ENCODE measurements at regions not wholly inside any gene's neighbourhood (a gene's known extent, or its start where the extent isn't known, plus 50 kb on each side); places are given as distances from the start of the nearest gene placed in this dataset.

DNA sequence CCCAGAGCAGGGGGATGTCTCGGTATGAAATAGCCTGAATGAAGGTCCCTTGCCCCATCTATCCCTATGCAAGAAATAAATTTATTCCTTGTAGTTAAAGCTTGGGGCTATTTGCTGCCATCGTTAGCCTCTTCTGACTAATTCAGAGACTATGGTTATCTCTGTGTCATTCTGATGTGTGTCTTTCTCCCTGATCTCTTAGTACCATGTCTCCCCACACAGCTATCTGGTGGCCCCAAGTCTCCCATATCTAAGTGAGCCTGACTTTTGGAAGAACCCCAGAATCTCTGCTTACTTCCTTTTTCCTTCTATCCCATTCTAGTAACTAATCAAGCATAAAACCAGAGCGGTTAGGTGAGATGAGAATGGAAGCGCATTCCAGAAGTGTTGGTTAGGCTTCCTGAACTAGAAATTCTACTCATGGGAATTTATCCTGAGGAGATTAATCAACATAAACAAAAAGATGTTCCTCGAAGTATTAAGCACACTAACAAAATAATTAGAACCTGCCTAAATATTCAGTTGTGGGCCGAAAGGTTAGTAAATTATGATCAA lies 71.4 kb upstream of the BMAL1 start (continued):
- TF ChIP-seq, protein P1, sequence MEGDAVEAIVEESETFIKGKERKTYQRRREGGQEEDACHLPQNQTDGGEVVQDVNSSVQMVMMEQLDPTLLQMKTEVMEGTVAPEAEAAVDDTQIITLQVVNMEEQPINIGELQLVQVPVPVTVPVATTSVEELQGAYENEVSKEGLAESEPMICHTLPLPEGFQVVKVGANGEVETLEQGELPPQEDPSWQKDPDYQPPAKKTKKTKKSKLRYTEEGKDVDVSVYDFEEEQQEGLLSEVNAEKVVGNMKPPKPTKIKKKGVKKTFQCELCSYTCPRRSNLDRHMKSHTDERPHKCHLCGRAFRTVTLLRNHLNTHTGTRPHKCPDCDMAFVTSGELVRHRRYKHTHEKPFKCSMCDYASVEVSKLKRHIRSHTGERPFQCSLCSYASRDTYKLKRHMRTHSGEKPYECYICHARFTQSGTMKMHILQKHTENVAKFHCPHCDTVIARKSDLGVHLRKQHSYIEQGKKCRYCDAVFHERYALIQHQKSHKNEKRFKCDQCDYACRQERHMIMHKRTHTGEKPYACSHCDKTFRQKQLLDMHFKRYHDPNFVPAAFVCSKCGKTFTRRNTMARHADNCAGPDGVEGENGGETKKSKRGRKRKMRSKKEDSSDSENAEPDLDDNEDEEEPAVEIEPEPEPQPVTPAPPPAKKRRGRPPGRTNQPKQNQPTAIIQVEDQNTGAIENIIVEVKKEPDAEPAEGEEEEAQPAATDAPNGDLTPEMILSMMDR (conservative IDR thresholded peaks at IDR 0.05; ENCODE audit: low read depth, low read length) = no peak

DNA sequence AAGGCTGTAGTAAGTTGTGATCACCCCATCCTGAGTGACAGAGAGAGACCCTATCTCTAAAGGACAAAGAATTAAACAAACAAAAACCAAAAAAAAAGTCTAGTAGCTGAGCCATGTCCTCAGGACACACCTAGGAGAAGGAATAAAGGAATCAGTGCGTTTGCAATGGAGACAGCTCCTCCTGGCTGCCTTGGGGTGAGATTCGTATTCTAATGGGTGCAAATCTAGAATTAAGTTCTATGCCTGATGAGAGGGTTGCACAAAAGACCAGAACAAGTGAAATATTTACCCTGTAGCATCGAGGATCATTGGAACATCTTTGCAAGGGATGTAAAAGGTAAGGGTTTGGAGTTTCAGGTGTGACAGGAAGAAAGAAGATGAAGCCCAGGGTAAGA lies 70.3 kb upstream of the BMAL1 start:
- H3K27me3 ChIP-seq (ENCODE audit: control insufficient read depth, insufficient read depth, low read length) = no peaks in the 10 kb centered on the region
- H3K23ac ChIP-seq (ENCODE audit: low read depth, low read length) = peak overlapping the region; percentile 36; the same call in 1 of the 2 replicates
- H4K8ac ChIP-seq (ENCODE audit: low read depth in 2 of 2, low read length in 2 of 2) = peak overlapping the region; percentile 76 to 81; a peak in 3 of 4 replicates
- peak overlapping the region; percentile 84; the same call in 1 of the 2 replicates for H3K27ac ChIP-seq (ENCODE audit: insufficient read depth, low read length)
- no peaks in the 10 kb centered on the region for H3K9me3 ChIP-seq (ENCODE audit: control insufficient read depth, insufficient read depth, low read length)
- H3K9me1 ChIP-seq (ENCODE audit: insufficient read depth, low read length) = 0 out of 2 replicates have a peak, but pooled peaks cover 8% of the 10 kb centered on the region
- peaks cover 13% of the 10 kb centered on the region for H3K4me1 ChIP-seq (ENCODE audit: control insufficient read depth, insufficient read depth, low read length)
- H3K79me1 ChIP-seq (ENCODE audit: low read depth in 1 of 2, low read length in 2 of 2) = no peaks in the 10 kb centered on the region
- DNase-seq (no peak), ATAC-seq (ENCODE audit: low read depth) (no peak)
- ChIA-PET POLR2A (ENCODE audit: unreplicated experiment) (no interaction called here), CTCF (interaction anchor here (1.2 to 3.6 kb wide), 3 partner anchors 129 to 178 kb away, joined by 4 to 39 read pairs (median 4); no protein-coding TSS in a partner anchor)
- H2AK5ac ChIP-seq (ENCODE audit: low read depth, low read length) = peak overlapping the region; percentile 28; the same call in 1 of the 2 replicates
- dilution Hi-C loops (cut with HindIII; ENCODE audit: low sequenced_read_pairs, unreplicated experiment) = no loop called here
- peak overlapping the region; percentile 6 for H4K91ac ChIP-seq (ENCODE audit: insufficient read depth, low read depth, low read length)
- peak overlapping the region; percentile 82 for H2AFZ ChIP-seq (replicated peaks; ENCODE audit: low read length, poor library complexity)
- no peaks in the 10 kb centered on the region for H3K36me3 ChIP-seq (ENCODE audit: control insufficient read depth, insufficient read depth, low read length)
- peak overlapping the region; percentile 72 for H2BK20ac ChIP-seq (ENCODE audit: low read depth, low read length)
- 0 out of 2 replicates have a peak overlapping the region, but pooled peaks have one; percentile 8 for H3K18ac ChIP-seq (ENCODE audit: low read depth, low read length)
- H3K14ac ChIP-seq (replicated peaks; ENCODE audit: low read depth, low read length) = peak overlapping the region; percentile 84; the same call in 1 of the 2 replicates
- H2BK5ac ChIP-seq (ENCODE audit: low read depth, low read length, poor library complexity, severe bottlenecking) = no peak overlapping the region
- H2BK120ac ChIP-seq (ENCODE audit: low read depth, low read length) = peak overlapping the region; percentile 87
- in situ Hi-C loops (cut with MboI; ENCODE audit: low sequenced_read_pairs) = loop anchor here (5.0 kb wide), 1 partner anchor 135 kb away; no protein-coding TSS in a partner anchor
- 100% methylated on average over 2 of the region's 3 CpGs; no CpG with 5 or more reads in 1 of the 2 experiments for WGBS, 2 experiments (ENCODE audit: extremely low coverage in 2 of 2, insufficient read length in 1 of 2)
- no peak overlapping the region for H3K56ac ChIP-seq (ENCODE audit: extremely low read depth, insufficient read depth, low read length)
- H3K9ac ChIP-seq (ENCODE audit: low read depth, low read length) = no peak overlapping the region
- H4K20me1 ChIP-seq (ENCODE audit: insufficient read depth, low read length) = no peaks in the 10 kb centered on the region
- intact Hi-C loops (cut with micrococcal nuclease) = loop anchor here (5.0 kb wide), 1 partner anchor 255 kb away; the partner anchor contains the start of gene BTBD10
- H2BK15ac ChIP-seq (ENCODE audit: low read depth, low read length) = peak overlapping the region; percentile 85; the same call in 2 of the 3 replicates
- peak overlapping the region; percentile 88 for H3K4ac ChIP-seq (ENCODE audit: low read depth, low read length)
- H2AK9ac ChIP-seq (replicated peaks; ENCODE audit: low read depth, low read length, poor library complexity) = peak overlapping the region; percentile 93
- H3K4me3 ChIP-seq (ENCODE audit: insufficient read depth, low read depth, low read length) = no peak overlapping the region
- no TSS peak for BruUV-seq (replicated peaks)
- peak overlapping the region; percentile 45; the same call in 1 of the 2 replicates for H4K5ac ChIP-seq (ENCODE audit: low read depth, low read length)
- no peak overlapping the region for H3K4me2 ChIP-seq (ENCODE audit: low read depth, low read length)
- TF ChIP-seq, protein P1 (conservative IDR thresholded peaks at IDR 0.05; ENCODE audit: low read depth, low read length) = no peak
- TF ChIP-seq CEBPB (IDR thresholded peaks at IDR 0.05; ENCODE audit: low read depth, low read length) (no peak), POLR2A (IDR thresholded peaks at IDR 0.05; ENCODE audit: low read depth, low read length) (no peak), SMC3 (IDR thresholded peaks at IDR 0.05; ENCODE audit: low read depth, low read length) (no peak), MAFK (IDR thresholded peaks at IDR 0.05; ENCODE audit: low read depth, low read length) (no peak), CHD1 (IDR thresholded peaks at IDR 0.05; ENCODE audit: low read depth, low read length) (no peak), BHLHE40 (IDR thresholded peaks at IDR 0.05; ENCODE audit: low read depth, low read length) (no peak), RAD21 (IDR thresholded peaks at IDR 0.05; ENCODE audit: low read length) (no peak), RFX5 (IDR thresholded peaks at IDR 0.05; ENCODE audit: low read depth, low read length) (no peak), MXI1 (IDR thresholded peaks at IDR 0.05; ENCODE audit: borderline replicate concordance, low read depth, low read length) (no peak)
- TF ChIP-seq, protein P2, sequence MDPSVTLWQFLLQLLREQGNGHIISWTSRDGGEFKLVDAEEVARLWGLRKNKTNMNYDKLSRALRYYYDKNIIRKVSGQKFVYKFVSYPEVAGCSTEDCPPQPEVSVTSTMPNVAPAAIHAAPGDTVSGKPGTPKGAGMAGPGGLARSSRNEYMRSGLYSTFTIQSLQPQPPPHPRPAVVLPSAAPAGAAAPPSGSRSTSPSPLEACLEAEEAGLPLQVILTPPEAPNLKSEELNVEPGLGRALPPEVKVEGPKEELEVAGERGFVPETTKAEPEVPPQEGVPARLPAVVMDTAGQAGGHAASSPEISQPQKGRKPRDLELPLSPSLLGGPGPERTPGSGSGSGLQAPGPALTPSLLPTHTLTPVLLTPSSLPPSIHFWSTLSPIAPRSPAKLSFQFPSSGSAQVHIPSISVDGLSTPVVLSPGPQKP (IDR thresholded peaks at IDR 0.05; ENCODE audit: borderline replicate concordance, low read depth, low read length) = no peak

Measured in IMR-90 (cell line).